Right kidney (tissue), 1 donor: ENCODE measurements at regions not wholly inside any gene's neighbourhood (a gene's known extent, or its start where the extent isn't known, plus 50 kb on each side); places are given as distances from the start of the nearest gene placed in this dataset.
"Not testable (repeated sequence)": the region's sequence is repeated elsewhere in the genome, so short reads cannot be mapped to it uniquely, and the experiment has no call there.

Experiments
- DNase-seq: peaks from one replicate; pipeline ENCODE4 v3.0.0-alpha.2; 2016

- DNase-seq, result no peak
Measured at GRCh38 chr10:117492504-117492903, 50.0 kb upstream of the EMX2 start.

DNA sequence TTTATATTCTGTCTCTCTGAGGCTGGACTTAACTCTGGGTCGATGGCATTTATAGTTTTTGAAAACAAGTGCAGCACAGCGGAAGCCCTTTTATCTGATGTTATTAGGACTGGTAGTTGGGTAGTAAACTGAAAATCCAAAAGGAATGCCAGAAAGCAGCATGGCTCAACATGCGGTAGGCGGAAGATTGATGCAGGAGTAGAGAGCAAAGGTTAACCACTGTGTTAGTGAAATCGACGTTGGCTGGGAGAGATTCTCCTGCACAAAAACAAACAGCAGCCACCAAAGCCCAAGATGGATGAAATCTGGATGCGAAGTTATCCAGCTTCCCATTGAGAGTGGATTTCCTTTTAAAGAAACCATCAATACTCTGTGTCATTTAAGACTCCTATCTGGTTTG, 54.5 kb upstream of the EMX2 start:
- DNase-seq, result no peak

DNA sequence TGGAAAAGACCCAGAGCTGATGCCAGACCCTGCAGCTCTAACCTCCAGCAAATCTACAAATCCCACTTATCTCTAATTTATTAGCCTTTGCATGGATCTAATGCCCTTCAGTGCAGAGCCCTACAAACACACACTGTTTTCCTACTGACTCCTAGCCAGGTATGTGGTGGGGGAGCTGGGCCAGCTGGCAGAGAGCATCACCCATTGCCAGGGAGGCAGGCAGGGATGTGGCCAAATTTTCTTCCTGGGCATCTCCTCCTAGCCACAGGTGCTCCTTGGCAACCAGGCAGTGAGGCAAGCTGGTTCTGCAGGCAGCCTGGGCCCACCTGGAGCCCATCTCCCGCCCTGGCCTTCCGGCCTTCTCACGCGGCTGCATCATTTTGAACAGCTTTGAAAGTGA, 55.9 kb upstream of the EMX2 start:
- DNase-seq, result no peak

DNA sequence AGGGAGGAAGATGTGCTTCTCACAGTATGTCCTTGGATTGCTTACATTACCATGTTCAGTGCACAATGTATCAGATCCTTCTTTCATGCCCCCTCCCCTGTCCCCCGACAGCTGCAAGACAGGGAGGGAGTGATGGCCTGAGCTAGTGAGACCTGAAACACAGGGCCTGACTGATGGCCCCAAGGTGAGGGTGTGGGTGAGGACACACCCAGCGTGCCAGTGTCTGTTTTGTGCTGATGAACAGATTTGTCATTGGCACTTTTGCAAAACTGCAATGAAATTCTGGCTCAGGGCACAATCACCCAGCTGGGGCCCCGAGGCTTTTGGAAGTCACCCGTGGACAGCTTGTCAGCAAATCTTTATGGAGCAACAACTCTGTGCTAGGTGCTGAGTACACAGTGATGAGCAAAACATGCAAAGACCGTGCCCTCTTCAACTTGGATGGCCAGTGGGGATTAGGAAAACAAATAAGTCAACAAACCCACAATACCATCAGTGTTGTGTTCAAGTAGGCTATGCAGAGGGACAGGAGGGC, 59.4 kb upstream of the EMX2 start:
- no peak for DNase-seq

GRCh38 chr10:117481011-117481410, 61.5 kb upstream of the EMX2 start:
- DNase-seq, result not testable (repeated sequence)

GRCh38 chr10:117480097-117480496, 62.4 kb upstream of the EMX2 start:
- no peak for DNase-seq

DNA sequence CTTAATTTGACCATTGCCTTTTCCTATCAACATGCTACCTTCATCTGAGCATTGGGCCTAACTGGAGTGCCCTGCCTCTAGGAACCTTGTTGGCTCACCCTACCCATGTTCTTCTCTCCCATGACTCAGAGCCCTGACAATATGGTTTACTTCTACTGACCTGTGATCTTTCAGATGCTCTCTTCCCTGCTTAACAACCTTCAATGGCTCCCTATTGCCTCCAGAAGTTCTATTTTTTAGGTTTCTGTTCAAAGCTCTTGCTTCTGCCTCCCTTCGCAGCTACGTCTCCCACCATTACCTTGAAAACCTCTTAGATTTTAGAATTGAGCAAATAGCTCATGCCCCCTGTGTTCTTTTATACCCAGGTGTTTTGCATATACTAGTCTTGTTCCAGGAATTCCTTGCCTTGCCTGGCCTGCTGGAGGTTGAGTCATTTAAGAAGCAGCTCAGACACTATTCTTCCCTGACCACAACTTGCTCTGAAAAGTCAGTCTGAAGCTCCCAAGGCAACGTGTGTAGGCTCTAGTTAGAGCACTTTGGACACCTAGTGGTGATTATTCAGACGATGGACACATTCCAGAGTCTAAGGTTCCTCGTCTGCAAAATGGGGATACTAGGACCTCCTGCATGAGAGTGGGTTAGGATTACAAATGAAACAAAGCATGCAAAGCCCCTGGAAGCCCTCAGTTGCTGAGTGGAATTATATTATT, 64.4 kb upstream of the EMX2 start:
- DNase-seq, result no peak

DNA sequence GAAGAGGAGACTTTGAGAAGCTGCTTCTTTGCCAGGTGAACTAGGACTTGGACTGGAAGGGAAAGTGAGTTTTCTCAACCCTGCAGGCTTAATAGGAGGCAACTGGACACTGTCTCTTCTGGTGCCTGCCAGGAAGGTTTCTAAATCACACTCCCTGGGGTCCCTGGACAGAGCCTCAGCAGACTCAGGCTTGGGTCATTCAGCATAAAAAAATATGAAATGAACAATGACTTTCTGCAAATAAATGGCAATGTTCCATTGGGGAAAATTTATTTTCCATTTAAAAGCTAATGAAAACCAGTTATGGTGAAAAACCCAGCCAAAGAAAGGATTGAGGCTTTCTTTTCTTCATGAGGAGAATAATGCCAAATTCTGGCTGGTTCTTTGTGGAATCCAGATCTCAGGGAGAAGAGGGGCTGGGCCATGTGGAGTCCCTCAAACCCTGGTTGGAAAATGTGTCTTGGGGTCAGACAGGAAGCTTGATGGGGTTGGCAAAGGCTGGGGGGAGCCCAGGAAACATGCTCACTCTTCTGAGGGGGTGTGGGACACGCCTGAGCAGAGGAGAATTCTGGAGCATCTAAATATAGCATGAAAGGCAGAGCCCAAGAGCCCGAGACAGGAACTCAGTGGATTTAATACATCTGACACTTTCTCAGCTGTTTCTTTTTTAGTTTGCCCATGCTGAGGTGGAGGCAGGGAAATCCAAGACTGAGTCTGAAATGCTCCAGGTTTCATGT, 65.2 kb upstream of the EMX2 start:
- DNase-seq, result no peak

DNA sequence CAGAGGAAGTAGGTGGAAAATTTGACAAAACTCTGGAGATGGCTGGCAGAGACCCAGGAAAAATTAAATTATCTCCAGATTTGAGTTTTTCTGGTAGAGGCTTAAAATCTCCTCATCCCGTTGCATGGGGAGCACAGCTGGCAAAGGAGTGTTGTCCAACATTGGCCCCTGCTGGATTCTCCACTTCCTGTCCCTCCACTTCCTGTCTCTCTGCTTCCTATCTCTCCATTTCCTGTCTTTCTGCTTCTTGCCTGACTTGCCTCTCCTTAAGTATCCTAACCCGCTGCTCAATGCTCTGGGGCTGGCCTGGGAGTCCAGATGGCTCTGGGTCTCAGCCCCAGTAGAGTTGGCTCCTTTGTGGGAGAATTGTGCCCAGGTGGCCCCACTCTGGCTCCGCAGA, 65.8 kb upstream of the EMX2 start:
- DNase-seq, result no peak

DNA sequence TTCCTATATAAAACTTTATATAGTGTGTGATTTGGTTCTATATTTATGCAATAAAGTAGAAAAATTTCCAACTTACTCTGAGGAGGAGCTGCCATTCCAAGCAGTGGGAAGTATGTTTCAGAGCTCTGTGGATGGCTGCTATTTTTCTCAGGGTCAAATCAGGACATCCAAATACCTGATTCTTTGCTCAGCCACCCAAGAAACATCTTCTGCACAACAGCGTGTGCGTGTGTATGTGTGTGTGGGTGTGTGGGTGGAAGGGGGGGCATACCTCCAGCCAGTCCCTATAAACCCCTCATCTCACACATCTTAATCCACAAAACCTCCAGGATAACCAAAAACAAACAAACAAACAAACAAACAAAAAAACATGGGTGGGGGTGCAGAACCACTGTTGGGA, 66.3 kb upstream of the EMX2 start:
- DNase-seq, result no peak

DNA sequence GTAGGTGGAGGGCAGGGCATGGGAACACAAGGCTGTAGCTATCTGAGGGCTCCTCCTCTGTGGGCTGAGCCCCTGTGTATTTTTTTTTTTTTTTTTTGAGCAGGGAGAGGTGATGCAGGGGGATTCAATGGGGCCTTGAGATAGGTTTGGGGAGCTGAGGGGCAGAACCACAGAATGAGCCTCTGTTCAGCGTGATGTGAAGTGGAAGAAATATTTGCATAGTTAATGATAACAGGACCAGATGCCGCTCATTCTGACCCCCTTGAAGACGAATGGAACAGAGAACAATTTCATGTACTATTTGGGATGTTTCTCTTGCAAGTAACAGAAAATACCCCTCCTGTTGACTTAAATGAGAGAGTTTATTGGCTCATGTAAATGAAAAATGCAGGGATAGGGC, 69.7 kb upstream of the EMX2 start:
- no peak for DNase-seq

DNA sequence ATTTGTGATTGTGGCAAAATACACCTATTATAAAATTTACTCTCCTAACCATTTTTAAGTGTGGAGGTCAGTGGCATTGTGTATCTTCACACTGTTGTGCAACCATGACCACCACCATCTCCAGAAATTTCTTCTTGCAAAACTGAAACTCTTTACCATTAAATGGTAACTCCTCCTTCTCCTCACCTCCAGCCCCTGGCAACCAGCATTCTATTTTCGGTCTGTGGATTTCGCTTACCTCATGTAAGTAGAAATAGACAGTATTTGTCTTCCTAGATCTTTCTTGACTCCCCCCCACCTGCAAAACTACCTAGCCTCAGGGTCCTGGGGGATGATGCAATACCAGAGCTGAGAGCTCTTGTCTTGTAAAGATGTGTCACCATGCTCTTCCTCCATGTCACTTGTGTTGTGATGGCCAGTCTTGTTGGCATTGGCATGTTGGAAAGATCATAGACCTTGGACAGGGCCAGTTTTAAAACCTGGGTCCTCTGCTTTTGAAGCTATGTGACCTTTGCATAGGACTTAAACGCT, 71.1 kb upstream of the EMX2 start:
- no peak for DNase-seq

DNA sequence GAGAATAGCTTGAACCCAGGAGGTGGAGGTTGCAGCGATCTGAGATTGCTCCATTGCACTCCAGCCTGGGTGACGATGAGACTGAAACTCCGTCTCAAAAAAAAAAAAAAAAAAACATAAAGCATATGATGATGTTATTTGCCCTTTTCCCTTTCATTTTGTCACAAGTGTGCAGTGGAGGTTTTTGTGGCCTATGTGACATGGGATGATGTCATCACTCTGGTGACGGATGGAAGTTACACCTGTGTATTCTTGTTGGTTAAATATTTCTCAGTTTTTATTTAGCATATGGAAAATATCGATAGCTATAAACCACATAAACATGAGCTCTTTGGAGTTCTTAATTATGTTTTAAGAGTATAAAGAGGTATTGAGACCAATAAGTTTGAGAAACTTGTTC, 71.8 kb upstream of the EMX2 start:
- DNase-seq, result no peak

- no peak for DNase-seq
Measured at GRCh38 chr10:117468665-117469064, 73.9 kb upstream of the EMX2 start.

- no peak for DNase-seq
Measured at GRCh38 chr10:117464176-117464575, 78.4 kb upstream of the EMX2 start.

DNA sequence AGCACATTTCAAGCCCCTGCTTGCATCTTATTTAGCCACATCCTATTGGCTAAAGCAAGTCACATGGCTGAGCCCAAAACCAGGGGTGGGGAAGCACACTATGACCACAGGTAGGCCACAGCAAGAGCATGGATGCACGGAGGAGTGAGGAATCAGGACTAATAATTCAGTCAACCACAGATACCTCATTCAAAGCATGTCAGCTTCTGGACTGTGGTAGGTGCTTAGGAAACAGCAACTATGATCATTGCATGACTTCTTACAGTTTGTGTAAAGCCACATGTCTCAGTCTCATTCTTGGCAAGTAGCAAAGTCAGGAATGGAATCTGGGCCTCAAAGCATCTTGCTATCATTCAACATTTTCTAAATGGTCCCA, 79.0 kb upstream of the EMX2 start:
- DNase-seq, result no peak

DNA sequence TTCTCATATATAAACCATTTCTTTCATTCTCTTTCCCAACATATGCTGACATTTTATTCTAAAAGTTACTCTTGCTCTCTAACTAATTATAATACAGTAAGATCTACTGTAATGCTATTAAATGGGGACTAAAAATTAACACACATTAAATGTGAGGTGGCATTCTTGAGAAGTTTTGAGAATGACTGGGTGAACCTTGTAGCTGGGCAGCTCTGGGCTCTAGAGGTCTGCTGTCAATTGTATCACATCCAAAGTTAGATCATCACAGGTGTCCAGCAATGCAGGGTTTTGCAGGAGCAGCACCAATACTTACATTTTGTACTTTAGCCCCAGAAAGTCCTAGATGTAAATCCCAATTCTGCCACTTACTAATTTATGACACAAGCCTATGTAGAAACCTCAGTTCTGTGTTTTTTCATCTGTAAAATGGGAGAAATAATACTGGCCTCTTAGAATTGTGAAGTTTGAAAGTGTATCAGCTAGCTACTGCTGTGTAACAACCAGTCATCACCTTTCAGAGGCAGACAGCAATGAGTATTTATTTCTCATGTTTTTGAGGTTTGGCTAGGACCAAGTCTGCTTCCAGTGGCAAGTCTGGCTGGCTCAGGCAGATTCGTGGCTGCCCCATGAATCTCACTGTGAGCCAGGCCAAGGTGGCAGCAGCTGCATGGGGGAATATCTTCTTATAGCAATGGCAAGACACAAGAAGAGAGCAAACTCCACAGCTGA, 79.6 kb upstream of the EMX2 start:
- no peak for DNase-seq

GRCh38 chr10:117462424-117462792, 80.1 kb upstream of the EMX2 start:
- DNase-seq, result no peak

- DNase-seq, result peak; percentile 56
Measured at GRCh38 chr10:117461766-117462423, 80.7 kb upstream of the EMX2 start.

DNA sequence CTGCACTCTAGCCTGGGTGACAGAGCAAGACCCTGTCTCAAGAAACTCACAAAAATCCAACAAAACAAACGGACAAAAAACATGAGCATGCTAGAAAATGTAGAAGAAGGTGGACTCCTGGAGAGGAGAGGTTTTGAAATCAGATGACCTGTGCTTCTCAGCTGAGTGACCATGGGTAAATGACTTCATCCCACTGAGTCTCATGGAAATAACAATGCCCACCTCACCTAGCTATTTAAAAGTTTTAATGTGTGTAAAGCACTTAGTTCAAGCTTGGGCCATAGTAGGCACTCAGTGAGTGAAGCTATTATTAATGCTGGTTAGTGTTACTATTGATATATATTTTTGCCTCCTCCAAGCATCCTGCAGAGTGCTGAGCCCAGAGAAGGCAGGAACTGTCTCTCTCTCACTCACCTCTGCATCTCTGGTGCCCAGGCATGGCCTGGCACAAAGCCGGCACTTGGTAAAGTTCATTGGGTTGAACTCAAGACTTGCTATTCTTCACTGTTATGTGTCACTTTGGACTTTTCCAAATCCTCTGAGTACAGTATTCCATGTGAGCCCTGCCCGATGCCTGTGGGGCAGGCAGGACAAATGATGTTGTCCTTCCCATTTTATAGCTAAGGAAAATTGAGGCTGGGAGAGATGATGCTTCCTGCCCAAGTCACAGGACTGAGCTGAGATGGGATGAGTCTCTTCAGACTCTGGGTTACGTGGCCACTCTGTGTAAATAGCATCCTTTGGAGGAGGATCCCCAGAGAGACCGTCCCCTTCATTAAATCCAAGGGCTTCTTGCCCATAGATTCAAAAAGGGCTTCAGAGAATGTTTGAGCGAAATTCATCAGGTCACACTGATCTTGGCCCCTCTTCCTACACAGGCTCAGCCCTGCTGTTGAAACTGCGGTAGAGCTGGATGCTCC, 81.4 kb upstream of the EMX2 start:
- no peak for DNase-seq

GRCh38 chr10:117458571-117458970, 83.3 kb upstream of the PDZD8 start:
- no peak for DNase-seq
